ENCODE measurements at regions not wholly inside any gene's neighbourhood (a gene's known extent, or its start where the extent isn't known, plus 50 kb on each side); places are given as distances from the start of the nearest gene placed in this dataset.

DNA sequence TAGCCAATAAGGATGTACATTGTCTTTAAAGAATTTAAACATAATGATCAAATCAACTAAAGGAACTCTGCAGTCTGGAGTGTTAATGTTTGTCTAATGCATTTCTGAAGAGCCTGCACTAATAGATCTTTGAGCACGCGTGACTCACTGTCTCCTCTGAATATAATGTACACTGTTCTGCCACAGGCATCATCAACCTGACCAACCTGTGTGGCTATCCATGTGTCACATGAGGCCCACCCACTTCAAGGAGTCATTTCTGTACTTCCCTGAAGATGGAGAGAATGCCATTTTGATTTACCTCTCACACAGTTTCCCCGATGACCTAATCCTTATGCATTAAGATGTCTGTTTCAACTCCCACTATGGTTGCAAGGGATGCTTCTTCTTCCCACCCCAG lies 434.0 kb upstream of the SPHKAP start:
- TF ChIP-seq, protein P1, sequence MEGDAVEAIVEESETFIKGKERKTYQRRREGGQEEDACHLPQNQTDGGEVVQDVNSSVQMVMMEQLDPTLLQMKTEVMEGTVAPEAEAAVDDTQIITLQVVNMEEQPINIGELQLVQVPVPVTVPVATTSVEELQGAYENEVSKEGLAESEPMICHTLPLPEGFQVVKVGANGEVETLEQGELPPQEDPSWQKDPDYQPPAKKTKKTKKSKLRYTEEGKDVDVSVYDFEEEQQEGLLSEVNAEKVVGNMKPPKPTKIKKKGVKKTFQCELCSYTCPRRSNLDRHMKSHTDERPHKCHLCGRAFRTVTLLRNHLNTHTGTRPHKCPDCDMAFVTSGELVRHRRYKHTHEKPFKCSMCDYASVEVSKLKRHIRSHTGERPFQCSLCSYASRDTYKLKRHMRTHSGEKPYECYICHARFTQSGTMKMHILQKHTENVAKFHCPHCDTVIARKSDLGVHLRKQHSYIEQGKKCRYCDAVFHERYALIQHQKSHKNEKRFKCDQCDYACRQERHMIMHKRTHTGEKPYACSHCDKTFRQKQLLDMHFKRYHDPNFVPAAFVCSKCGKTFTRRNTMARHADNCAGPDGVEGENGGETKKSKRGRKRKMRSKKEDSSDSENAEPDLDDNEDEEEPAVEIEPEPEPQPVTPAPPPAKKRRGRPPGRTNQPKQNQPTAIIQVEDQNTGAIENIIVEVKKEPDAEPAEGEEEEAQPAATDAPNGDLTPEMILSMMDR (IDR thresholded peaks at IDR 0.05): no peak
- no peak for TF ChIP-seq POLR2A (IDR thresholded peaks at IDR 0.05)

All from body of pancreas (tissue), 4 donors.